ENCODE measurements at regions not wholly inside any gene's neighbourhood (a gene's known extent, or its start where the extent isn't known, plus 50 kb on each side); places are given as distances from the start of the nearest gene placed in this dataset.

DNA sequence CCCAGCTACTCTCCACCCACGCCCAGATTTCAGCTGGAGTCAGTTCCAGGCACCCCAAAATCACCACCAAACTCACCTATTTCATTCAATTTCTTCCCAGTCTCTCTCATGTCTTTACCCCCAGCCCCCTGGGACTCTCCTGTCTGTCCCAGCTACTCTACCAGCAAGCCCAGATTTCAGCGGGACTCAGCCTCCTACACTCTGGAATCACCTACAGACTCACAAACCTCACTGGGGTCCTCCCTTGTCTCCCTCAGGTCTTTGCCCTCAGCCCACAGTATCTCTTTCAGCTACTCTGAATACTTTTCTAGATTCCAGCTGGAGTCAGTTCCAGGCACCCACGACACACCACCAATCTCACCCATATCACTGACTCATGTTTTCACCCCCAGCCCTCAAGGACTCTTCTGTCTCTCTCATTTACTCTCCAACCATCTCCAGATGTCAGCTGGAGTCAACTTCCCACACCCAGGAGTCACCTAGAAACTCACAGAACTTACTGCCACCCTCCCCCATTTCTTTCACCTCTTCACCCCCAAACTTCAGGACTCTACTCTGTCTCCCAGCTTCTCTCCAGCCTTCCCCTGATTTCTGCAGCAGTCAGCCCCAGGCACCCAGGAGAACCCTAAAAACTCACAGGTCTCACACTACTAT lies 1529.3 kb upstream of the TPTE start (continued):
- TF ChIP-seq ZBTB4 (CRISPR knock-in tag; IDR thresholded peaks at IDR 0.05): no peak
- no peak for TF ChIP-seq SREBF2 (IDR thresholded peaks at IDR 0.05; ENCODE audit: low read length)
- no peak for TF ChIP-seq JUND (IDR thresholded peaks at IDR 0.05; ENCODE audit: low read depth, low read length)
- TF ChIP-seq KDM1A (IDR thresholded peaks at IDR 0.05; ENCODE audit: borderline replicate concordance): no peak

DNA sequence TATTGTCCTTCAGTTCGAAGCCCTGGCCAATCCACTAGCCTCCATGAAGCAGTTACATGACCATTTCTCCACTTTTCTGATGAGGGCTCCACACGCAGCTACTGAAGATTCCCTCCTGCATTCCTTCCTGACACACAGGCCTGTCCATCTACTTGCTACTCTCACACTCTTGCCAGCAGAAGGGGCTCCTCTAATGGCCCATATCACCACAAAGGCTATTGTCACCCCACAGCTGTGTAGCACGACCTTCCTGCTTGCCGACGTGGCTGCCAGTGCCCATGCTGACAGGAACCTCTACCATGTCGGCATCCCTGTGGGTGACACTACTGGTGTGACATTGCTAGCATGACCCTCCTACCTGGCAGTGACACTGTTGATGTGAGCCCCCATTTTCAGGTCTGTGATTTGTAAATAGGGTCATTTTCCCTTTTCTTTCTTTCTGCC lies 1528.6 kb upstream of the TPTE start:
- TF ChIP-seq BCL11A (IDR thresholded peaks at IDR 0.05; ENCODE audit: low read depth, low read length) (no peak), SIX5 (IDR thresholded peaks at IDR 0.05; ENCODE audit: low read depth, low read length, severe bottlenecking) (no peak), MEF2B (IDR thresholded peaks at IDR 0.05; ENCODE audit: partially characterized antibody, poor library complexity, severe bottlenecking) (no peak), SIN3A (IDR thresholded peaks at IDR 0.05; ENCODE audit: low read depth, low read length) (no peak), RELB (IDR thresholded peaks at IDR 0.05; ENCODE audit: low read depth) (no peak)
- CTCF ChIA-PET: no interaction called here
- POLR2A ChIA-PET: no interaction called here
- no peak overlapping the region for H3K9ac ChIP-seq (ENCODE audit: control insufficient read depth, insufficient read depth, low read length)
- FAIRE-seq (no peak), DNase-seq (ENCODE audit: low read depth, low spot score) (no peak), ATAC-seq (no peak)
- in situ Hi-C loops (cut with MboI) (no loop called here), intact Hi-C loops (cut with micrococcal nuclease; ENCODE audit: unreplicated experiment) (no loop called here)
- no TSS peak for BruUV-seq (replicated peaks)
- no peaks in the 10 kb centered on the region; the same call in 2 of the 3 replicates for H3K9me3 ChIP-seq (replicated peaks; ENCODE audit: control insufficient read depth, insufficient read depth, low read length)
- no peaks in the 10 kb centered on the region for H3K4me1 ChIP-seq (ENCODE audit: control insufficient read depth, insufficient read depth, low read length)
- no peak overlapping the region for H3K4me3 ChIP-seq
- H3K27me3 ChIP-seq (replicated peaks in 1 of 2; ENCODE audit: control insufficient read depth in 2 of 2, insufficient read depth in 2 of 2, low read length in 1 of 2): no peaks in the 10 kb centered on the region
- H3K4me2 ChIP-seq (ENCODE audit: control insufficient read depth, insufficient read depth): no peak overlapping the region
- H4K20me1 ChIP-seq (ENCODE audit: control insufficient read depth, insufficient read depth): no peaks in the 10 kb centered on the region
- RAD21 ChIA-PET (ENCODE audit: unreplicated experiment): no interaction called here
- no peaks in the 10 kb centered on the region for H3K79me2 ChIP-seq (ENCODE audit: control insufficient read depth, insufficient read depth, low read length)
- H3K27ac ChIP-seq (ENCODE audit: control insufficient read depth, insufficient read depth): no peak overlapping the region
- no peak overlapping the region for H2AFZ ChIP-seq (ENCODE audit: control insufficient read depth, low read depth, low read length)
- 23% methylated on average over 6 of the region's 6 CpGs for WGBS (ENCODE audit: insufficient coverage, insufficient replicate concordance, low lambda C conversion rate, missing lambda C conversion rate)
- SMC1A ChIA-PET (ENCODE audit: uncharacterized antibody, unreplicated experiment): no interaction called here
- no peaks in the 10 kb centered on the region for H3K36me3 ChIP-seq (ENCODE audit: control insufficient read depth in 2 of 2, insufficient read depth in 2 of 2, low read length in 1 of 2)
